T-helper 1 cell treated with Interleukin-12 subunit alpha and Interleukin-12 subunit beta and Interleukin-4 antibody, amounts not matched to agents 30 μg/mL and 1 μg/mL, for 36 hours (primary cell): ENCODE measurements at regions not wholly inside any gene's neighbourhood (a gene's known extent, or its start where the extent isn't known, plus 50 kb on each side); places are given as distances from the start of the nearest gene placed in this dataset.

ENCODE experiments used
- H3K27ac Mint-ChIP-seq: one replicate; pipeline ENCODE4 v1.8.0; 2021; ENCODE audit warnings: mild to moderate bottlenecking, mixed read lengths
- H3K27me3 Mint-ChIP-seq: one replicate; pipeline ENCODE4 v1.8.0; 2021; ENCODE audit warnings: low read depth, mixed read lengths
- H3K36me3 Mint-ChIP-seq: one replicate; pipeline ENCODE4 v1.8.0; 2021; ENCODE audit warnings: low read depth, mixed read lengths
- H3K4me1 Mint-ChIP-seq: one replicate; pipeline ENCODE4 v1.8.0; 2021; ENCODE audit warnings: low read depth, mixed read lengths
- H3K4me3 Mint-ChIP-seq: one replicate; pipeline ENCODE4 v1.8.0; 2021; ENCODE audit warnings: mild to moderate bottlenecking, moderate library complexity, mixed read lengths
- H3K9me3 Mint-ChIP-seq: one replicate; pipeline ENCODE4 v1.8.0; 2021; ENCODE audit warnings: mixed read lengths

DNA sequence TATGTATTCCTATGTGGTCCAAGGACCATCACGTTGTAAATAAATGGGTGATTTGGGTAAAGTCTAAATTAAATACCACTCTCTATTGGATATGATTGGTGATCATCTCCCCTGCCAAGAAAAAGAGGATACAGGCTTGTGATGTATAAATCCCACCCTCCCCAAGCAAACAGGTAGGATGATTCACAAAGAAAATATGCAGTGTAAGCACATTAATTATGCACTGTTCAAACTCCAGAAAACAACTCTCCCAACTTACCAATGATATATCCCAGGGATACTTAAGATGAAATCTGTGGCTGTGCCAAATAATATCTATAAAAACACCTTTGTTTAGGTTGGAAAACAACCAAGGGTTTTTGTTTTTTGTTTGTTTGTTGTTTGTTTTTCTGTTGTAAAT is 795.9 kb downstream of the XPNPEP1 start:
- no peaks in the 10 kb centered on the region for H3K9me3 Mint-ChIP-seq
- no peak overlapping the region for H3K4me3 Mint-ChIP-seq
- H3K27me3 Mint-ChIP-seq = no peaks in the 10 kb centered on the region
- H3K27ac Mint-ChIP-seq = no peak overlapping the region
- no peaks in the 10 kb centered on the region for H3K4me1 Mint-ChIP-seq
- no peaks in the 10 kb centered on the region for H3K36me3 Mint-ChIP-seq

DNA sequence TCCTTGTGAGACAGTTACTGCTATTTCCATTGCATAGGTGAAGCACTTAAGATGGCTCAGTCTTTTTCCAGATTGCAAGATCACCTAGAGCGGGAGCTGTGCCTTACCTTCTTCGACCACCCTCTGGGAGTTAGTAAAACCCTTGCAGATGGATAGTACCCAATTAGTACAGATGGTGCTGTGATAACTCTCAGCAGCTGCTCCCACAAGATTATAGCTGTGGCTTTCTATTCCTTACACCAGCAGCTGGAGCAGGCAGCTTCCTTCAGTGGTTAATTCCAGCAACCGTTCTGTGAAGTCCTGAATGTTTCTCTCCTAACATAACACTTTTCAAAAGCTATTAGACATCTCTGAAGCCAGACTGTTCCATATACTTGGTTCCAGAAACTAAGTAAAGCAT is 796.8 kb downstream of the XPNPEP1 start:
- no peaks in the 10 kb centered on the region for H3K36me3 Mint-ChIP-seq
- no peak overlapping the region for H3K4me3 Mint-ChIP-seq
- no peak overlapping the region for H3K27ac Mint-ChIP-seq
- no peaks in the 10 kb centered on the region for H3K4me1 Mint-ChIP-seq
- H3K9me3 Mint-ChIP-seq = no peaks in the 10 kb centered on the region
- H3K27me3 Mint-ChIP-seq = no peaks in the 10 kb centered on the region

DNA sequence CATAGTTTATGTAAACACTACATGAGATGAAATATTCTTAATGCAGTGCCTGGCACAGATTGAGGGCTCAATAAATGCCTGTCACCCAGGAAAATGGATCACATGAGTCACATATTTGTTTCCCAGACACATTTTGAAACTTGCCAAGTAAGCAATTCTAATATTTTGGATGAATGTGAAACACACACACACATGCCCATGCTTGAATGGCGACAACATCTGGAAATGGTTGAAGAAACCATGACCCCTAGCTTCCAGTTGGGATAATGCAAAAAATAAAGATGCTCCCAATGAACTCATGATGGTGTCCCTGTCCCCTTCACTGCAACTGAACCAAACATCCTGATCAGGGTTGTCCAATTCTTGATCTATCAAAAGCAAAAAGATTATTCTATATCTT is 797.3 kb downstream of the XPNPEP1 start:
- H3K36me3 Mint-ChIP-seq = no peaks in the 10 kb centered on the region
- no peaks in the 10 kb centered on the region for H3K9me3 Mint-ChIP-seq
- H3K4me3 Mint-ChIP-seq = no peak overlapping the region
- H3K27me3 Mint-ChIP-seq = no peaks in the 10 kb centered on the region
- no peak overlapping the region for H3K27ac Mint-ChIP-seq
- no peaks in the 10 kb centered on the region for H3K4me1 Mint-ChIP-seq

DNA sequence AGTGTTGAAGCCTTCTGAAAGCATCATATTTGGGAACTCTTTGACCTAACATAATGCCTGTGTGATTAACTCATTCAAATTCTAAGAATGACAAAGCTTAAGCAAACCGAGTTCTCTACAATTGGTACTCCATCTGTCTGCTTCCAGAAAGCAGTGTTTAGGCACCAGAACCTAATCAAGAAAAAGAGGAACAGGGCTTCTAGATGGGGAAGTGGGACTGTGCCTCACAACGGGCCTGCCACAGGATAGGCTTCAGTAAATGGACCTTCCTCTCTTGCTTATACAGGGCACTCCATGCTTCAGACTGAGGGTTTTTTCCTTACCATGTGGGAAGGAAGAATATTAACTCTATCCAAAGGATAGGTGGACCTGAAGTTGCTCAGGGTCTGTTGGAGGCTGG is 808.1 kb downstream of the XPNPEP1 start:
- no peaks in the 10 kb centered on the region for H3K4me1 Mint-ChIP-seq
- H3K27me3 Mint-ChIP-seq = no peaks in the 10 kb centered on the region
- H3K27ac Mint-ChIP-seq = no peak overlapping the region
- peaks cover 12% of the 10 kb centered on the region for H3K9me3 Mint-ChIP-seq
- no peaks in the 10 kb centered on the region for H3K36me3 Mint-ChIP-seq
- no peak overlapping the region for H3K4me3 Mint-ChIP-seq

- Mint-ChIP-seq H3K36me3 (no peaks in the 10 kb centered on the region), H3K4me1 (no peaks in the 10 kb centered on the region), H3K27ac (no peak overlapping the region), H3K4me3 (no peak overlapping the region), H3K27me3 (no peaks in the 10 kb centered on the region), H3K9me3 (peaks cover 12% of the 10 kb centered on the region)
These were observed 808.7 kb downstream of the XPNPEP1 start for GRCh38 chr10:109114579-109114978.

GRCh38 chr10:109106604-109107003 is 816.7 kb downstream of the XPNPEP1 start:
- H3K27ac Mint-ChIP-seq = no peak overlapping the region
- no peak overlapping the region for H3K4me3 Mint-ChIP-seq
- no peaks in the 10 kb centered on the region for H3K27me3 Mint-ChIP-seq
- peaks cover 7% of the 10 kb centered on the region for H3K9me3 Mint-ChIP-seq
- H3K4me1 Mint-ChIP-seq = no peaks in the 10 kb centered on the region
- no peaks in the 10 kb centered on the region for H3K36me3 Mint-ChIP-seq

GRCh38 chr10:109105725-109106124 is 817.6 kb downstream of the XPNPEP1 start:
- Mint-ChIP-seq H3K4me3 (no peak overlapping the region), H3K27ac (no peak overlapping the region), H3K27me3 (no peaks in the 10 kb centered on the region), H3K36me3 (no peaks in the 10 kb centered on the region), H3K9me3 (peaks cover 7% of the 10 kb centered on the region), H3K4me1 (no peaks in the 10 kb centered on the region)

GRCh38 chr10:109104806-109105205 is 818.5 kb downstream of the XPNPEP1 start:
- no peak overlapping the region for H3K4me3 Mint-ChIP-seq
- no peaks in the 10 kb centered on the region for H3K4me1 Mint-ChIP-seq
- no peaks in the 10 kb centered on the region for H3K27me3 Mint-ChIP-seq
- peaks cover 7% of the 10 kb centered on the region for H3K9me3 Mint-ChIP-seq
- no peak overlapping the region for H3K27ac Mint-ChIP-seq
- H3K36me3 Mint-ChIP-seq = no peaks in the 10 kb centered on the region

DNA sequence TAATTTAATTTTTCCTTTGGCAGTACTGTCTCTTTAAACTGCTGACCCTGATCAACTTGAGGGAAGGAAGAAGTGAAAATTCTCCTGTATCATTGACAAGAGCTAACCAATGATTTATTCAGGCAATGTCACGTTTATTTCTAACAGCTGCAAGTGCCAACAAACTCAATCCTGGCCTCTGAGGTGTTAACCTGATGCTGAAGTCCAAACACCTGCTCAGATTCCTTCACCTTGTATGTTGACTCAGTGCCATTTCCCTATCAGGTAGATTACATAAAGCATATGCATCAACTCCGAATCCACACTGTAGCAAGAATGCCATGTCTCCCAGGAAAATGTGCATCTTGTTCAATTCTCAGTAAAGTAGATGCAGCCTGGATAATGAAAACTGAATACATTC is 820.0 kb downstream of the XPNPEP1 start:
- H3K27me3 Mint-ChIP-seq = no peaks in the 10 kb centered on the region
- no peaks in the 10 kb centered on the region for H3K36me3 Mint-ChIP-seq
- H3K4me1 Mint-ChIP-seq = no peaks in the 10 kb centered on the region
- H3K9me3 Mint-ChIP-seq = peaks cover 7% of the 10 kb centered on the region
- H3K27ac Mint-ChIP-seq = no peak overlapping the region
- no peak overlapping the region for H3K4me3 Mint-ChIP-seq

GRCh38 chr10:109089779-109090178 is 833.5 kb downstream of the XPNPEP1 start:
- no peak overlapping the region for H3K4me3 Mint-ChIP-seq
- no peaks in the 10 kb centered on the region for H3K27me3 Mint-ChIP-seq
- H3K36me3 Mint-ChIP-seq = no peaks in the 10 kb centered on the region
- H3K27ac Mint-ChIP-seq = no peak overlapping the region
- H3K9me3 Mint-ChIP-seq = peaks cover 15% of the 10 kb centered on the region
- no peaks in the 10 kb centered on the region for H3K4me1 Mint-ChIP-seq

DNA sequence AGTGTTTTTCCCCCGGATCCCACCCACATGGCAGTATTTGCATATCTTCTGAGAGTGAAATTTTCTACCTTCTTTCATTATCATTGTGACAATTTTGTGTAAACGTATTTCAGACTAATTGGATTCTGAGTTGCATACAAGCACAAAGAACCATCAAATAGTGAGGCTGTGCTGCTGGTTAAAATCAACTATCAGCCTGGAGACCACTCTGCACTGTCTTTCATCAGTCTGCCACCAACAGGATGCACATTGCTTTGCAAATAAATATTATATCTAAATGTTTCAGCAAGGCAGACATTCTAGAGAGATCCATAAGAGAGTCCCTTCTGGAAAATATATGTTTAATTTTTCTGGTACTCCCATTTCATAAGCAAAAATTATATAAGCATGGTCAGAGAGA is 851.8 kb downstream of the XPNPEP1 start:
- H3K36me3 Mint-ChIP-seq = no peaks in the 10 kb centered on the region
- no peaks in the 10 kb centered on the region for H3K4me1 Mint-ChIP-seq
- H3K27me3 Mint-ChIP-seq = no peaks in the 10 kb centered on the region
- no peak overlapping the region for H3K27ac Mint-ChIP-seq
- H3K9me3 Mint-ChIP-seq = peaks cover 8% of the 10 kb centered on the region
- no peak overlapping the region for H3K4me3 Mint-ChIP-seq

- H3K4me3 Mint-ChIP-seq = no peak overlapping the region
- H3K27ac Mint-ChIP-seq = no peak overlapping the region
- no peaks in the 10 kb centered on the region for H3K36me3 Mint-ChIP-seq
- no peaks in the 10 kb centered on the region for H3K27me3 Mint-ChIP-seq
- H3K4me1 Mint-ChIP-seq = no peaks in the 10 kb centered on the region
- H3K9me3 Mint-ChIP-seq = peaks cover 8% of the 10 kb centered on the region
These were observed 852.8 kb downstream of the XPNPEP1 start for GRCh38 chr10:109070492-109070891.

- Mint-ChIP-seq H3K27me3 (no peaks in the 10 kb centered on the region), H3K4me1 (no peaks in the 10 kb centered on the region), H3K4me3 (no peak overlapping the region), H3K27ac (no peak overlapping the region), H3K9me3 (peaks cover 8% of the 10 kb centered on the region), H3K36me3 (no peaks in the 10 kb centered on the region)
These were observed 856.3 kb downstream of the XPNPEP1 start for GRCh38 chr10:109067031-109067430.

DNA sequence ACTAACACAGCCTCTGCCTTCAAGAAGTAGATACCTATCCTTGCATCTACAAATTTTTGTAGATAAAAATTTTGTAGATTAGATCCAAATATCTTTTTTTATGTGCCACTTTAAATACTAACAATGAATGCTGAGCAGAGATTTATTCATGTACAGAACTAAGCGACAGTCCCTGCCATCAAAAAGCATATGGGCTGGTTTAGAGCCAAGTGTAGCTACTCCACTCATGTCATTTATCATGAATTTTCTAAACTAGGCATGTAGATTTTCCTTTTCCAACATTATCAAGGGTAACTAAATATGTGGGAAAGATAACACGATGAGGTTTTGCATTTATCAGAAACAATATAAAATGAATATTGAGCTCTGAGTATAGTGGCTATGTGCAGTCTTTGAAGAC is 857.5 kb downstream of the XPNPEP1 start:
- Mint-ChIP-seq H3K27me3 (no peaks in the 10 kb centered on the region), H3K4me1 (no peaks in the 10 kb centered on the region), H3K36me3 (no peaks in the 10 kb centered on the region), H3K9me3 (peaks cover 8% of the 10 kb centered on the region), H3K27ac (no peak overlapping the region), H3K4me3 (no peak overlapping the region)

DNA sequence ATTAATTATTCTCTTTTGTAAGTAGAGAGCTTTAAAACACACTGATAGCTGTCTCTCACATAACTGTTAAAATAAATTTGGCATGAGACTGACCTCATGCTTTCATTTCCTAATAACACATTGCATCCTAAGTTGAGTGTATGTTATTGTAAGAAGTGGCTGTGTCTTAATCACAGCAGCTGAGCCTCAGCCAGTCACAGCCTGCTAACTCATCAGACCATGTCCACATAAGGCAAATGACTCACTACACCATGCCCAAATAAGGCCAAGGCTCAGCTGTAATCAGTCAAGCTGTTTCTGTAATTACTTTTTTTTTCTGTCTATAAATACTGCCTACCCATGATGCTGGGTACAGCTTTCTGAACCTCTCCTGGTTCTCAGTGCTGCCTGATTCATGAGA is 860.9 kb downstream of the XPNPEP1 start:
- no peaks in the 10 kb centered on the region for H3K27me3 Mint-ChIP-seq
- no peak overlapping the region for H3K27ac Mint-ChIP-seq
- H3K4me3 Mint-ChIP-seq = no peak overlapping the region
- H3K36me3 Mint-ChIP-seq = no peaks in the 10 kb centered on the region
- no peaks in the 10 kb centered on the region for H3K4me1 Mint-ChIP-seq
- no peaks in the 10 kb centered on the region for H3K9me3 Mint-ChIP-seq

- no peak overlapping the region for H3K27ac Mint-ChIP-seq
- H3K4me1 Mint-ChIP-seq = no peaks in the 10 kb centered on the region
- no peaks in the 10 kb centered on the region for H3K27me3 Mint-ChIP-seq
- H3K9me3 Mint-ChIP-seq = peaks cover 4% of the 10 kb centered on the region
- no peak overlapping the region for H3K4me3 Mint-ChIP-seq
- H3K36me3 Mint-ChIP-seq = no peaks in the 10 kb centered on the region
These were observed 868.1 kb downstream of the XPNPEP1 start for GRCh38 chr10:109055243-109055642.
